HCT116 (cell line): ENCODE measurements at regions not wholly inside any gene's neighbourhood (a gene's known extent, or its start where the extent isn't known, plus 50 kb on each side); places are given as distances from the start of the nearest gene placed in this dataset.
A peak's percentile ranks its signal among the peaks of the same experiment; 100 is the strongest.

Source experiments
- ATAC-seq: fragments of 200-7000 bp; cut with Tn5 transposase; 2 replicates; pipeline ENCODE4 v1.9.1; 2020; ENCODE audit warnings: mild to moderate bottlenecking, moderate library complexity
- BruUV-seq: library from RNA; stranded (reverse); fragments of 400-500 nt; replicated peaks from 2 replicates; lab custom pipeline; 2021; lab: Mats Ljungman, UMichigan
- CTCF ChIA-PET: fragments of 300-600 bp; sonication (Branson Sonifier 250); formaldehyde crosslinking; loops from one replicate; lab custom pipeline; 2021; ENCODE audit warnings: antibody characterized with exemption; lab: Charles Lee
- POLR2A ChIA-PET: fragments of 300-600, 350-600 bp; sonication (Branson Sonifier 250); formaldehyde crosslinking; loops from one replicate; lab custom pipeline; 2021; ENCODE audit warnings: antibody characterized with exemption; lab: Charles Lee
- RAD21 ChIA-PET, 2 experiments: fragments of 300-600 bp; sonication (Branson Sonifier 250); formaldehyde crosslinking; loops; one replicate each; lab custom pipeline; 2023; ENCODE audit warnings: low total read pairs in 2 of 2; ENCODE audit not compliant: uncharacterized antibody in 2 of 2, unreplicated experiment in 2 of 2, low non-redundant PET in 1 of 2; lab: Charles Lee
- DNase-seq: peaks from one replicate; pipeline ENCODE4 v3.0.0-alpha.2; 2010; ENCODE audit warnings: low read depth, low spot score
- H2AFZ ChIP-seq: fragments of 200-600 bp; shearing (Covaris generic), sonication (generic); 2 replicates; pipeline ENCODE4 v1.6.1; 2017; ENCODE audit warnings: low read depth, mixed run types, mixed read lengths, antibody characterized with exemption, low read length; ENCODE audit not compliant: poor library complexity, severe bottlenecking
- H3K27ac ChIP-seq: 2 replicates; pipeline ENCODE4 v1.5.1; 2012; ENCODE audit warnings: low read depth, low read length
- H3K27me3 ChIP-seq: fragments of 200-600 bp; sonication (generic); 2 replicates; pipeline ENCODE4 v1.6.1; 2016; ENCODE audit warnings: mixed run types, low read length, mixed read lengths; ENCODE audit not compliant: insufficient read depth
- H3K36me3 ChIP-seq, 2 experiments: fragments of 200-500 bp in 1 of 2; fragments of 200-600 bp in 1 of 2; sonication (Bioruptor generic) in 1 of 2; sonication (generic) in 1 of 2; 2 replicates each; pipeline versions ENCODE4 v1.5.1 to v1.6.1; 2014 to 2016; ENCODE audit warnings: low read length in 2 of 2, inconsistent platforms in 1 of 2, mixed read lengths in 1 of 2, mixed run types in 1 of 2; ENCODE audit not compliant: insufficient read depth in 2 of 2, control insufficient read depth in 1 of 2
- H3K4me1 ChIP-seq, 2 experiments: fragments of 200-600 bp in 1 of 2; sonication (generic) in 1 of 2; 2 replicates each; pipeline versions ENCODE4 v1.5.1 to v1.6.1; 2012 to 2017; ENCODE audit warnings: low read length in 2 of 2, inconsistent platforms in 1 of 2, mild to moderate bottlenecking in 1 of 2, mixed read lengths in 1 of 2, mixed run types in 1 of 2, moderate library complexity in 1 of 2; ENCODE audit not compliant: insufficient read depth in 2 of 2, control insufficient read depth in 1 of 2
- H3K4me2 ChIP-seq: fragments of 200-600 bp; sonication (generic); 2 replicates; pipeline ENCODE4 v1.6.1; 2017; ENCODE audit warnings: mixed run types, low read length, mixed read lengths
- H3K4me3 ChIP-seq, 2 experiments: fragments of 200-600 bp in 1 of 2; sonication (generic) in 1 of 2; replicated peaks in 1 of 2; 2 replicates each; pipeline ENCODE4 v1.5.1; 2011 to 2016; ENCODE audit warnings: low read length in 2 of 2, control low read depth in 1 of 2, low read depth in 1 of 2, mild to moderate bottlenecking in 1 of 2, mixed read lengths in 1 of 2, mixed run types in 1 of 2
- H3K79me2 ChIP-seq: fragments of 200-600 bp; sonication (generic); 2 replicates; pipeline ENCODE4 v1.6.1; 2017; ENCODE audit warnings: mild to moderate bottlenecking, mixed run types, low read length, moderate library complexity, mixed read lengths; ENCODE audit not compliant: insufficient read depth
- H3K9ac ChIP-seq: fragments of 200-600 bp; sonication (generic); 2 replicates; pipeline ENCODE4 v1.6.1; 2016; ENCODE audit warnings: low read length, mixed read lengths
- H3K9me2 ChIP-seq: fragments of 200-600 bp; sonication (generic), shearing (Covaris generic); 2 replicates; pipeline ENCODE4 v1.6.1; 2017; ENCODE audit warnings: mixed run types, mild to moderate bottlenecking, moderate library complexity; ENCODE audit not compliant: insufficient read depth
- H3K9me3 ChIP-seq, 2 experiments: fragments of 200-500 bp in 1 of 2; fragments of 200-600 bp in 1 of 2; sonication (Bioruptor generic) in 1 of 2; sonication (generic) in 1 of 2; 2 replicates each; pipeline ENCODE4 v1.6.1; 2014 to 2017; ENCODE audit warnings: low read length in 2 of 2, mixed read lengths in 2 of 2, inconsistent platforms in 1 of 2, low read depth in 1 of 2, mild to moderate bottlenecking in 1 of 2, mixed run types in 1 of 2, moderate library complexity in 1 of 2; ENCODE audit not compliant: control insufficient read depth in 1 of 2, insufficient read depth in 1 of 2
- H4K20me1 ChIP-seq: fragments of 200-600 bp; sonication (generic), shearing (Covaris generic); 2 replicates; pipeline ENCODE4 v1.6.1; 2017; ENCODE audit warnings: mixed run types, mild to moderate bottlenecking, moderate library complexity; ENCODE audit not compliant: insufficient read depth
- CBX3 ChIP-seq: IDR thresholded peaks from 2 replicates; pipeline ENCODE4 v1.6.1; 2012; ENCODE audit warnings: low read depth
- EGR1 ChIP-seq: IDR thresholded peaks from 2 replicates; pipeline ENCODE4 v1.6.1; 2012; ENCODE audit warnings: low read depth
- EZH2phosphoT487 ChIP-seq: fragments of 200-600 bp; IDR thresholded peaks from 2 replicates; pipeline ENCODE4 v1.6.1; 2018; ENCODE audit warnings: antibody characterized with exemption, borderline replicate concordance
- POLR2A ChIP-seq: IDR thresholded peaks from 2 replicates; pipeline ENCODE4 v1.7.0; 2011; ENCODE audit warnings: borderline replicate concordance; ENCODE audit not compliant: insufficient read depth, insufficient read length; ENCODE audit errors: extremely low read depth
- POLR2AphosphoS5 ChIP-seq: IDR thresholded peaks from 2 replicates; pipeline ENCODE4 v1.6.1; 2011; ENCODE audit warnings: mild to moderate bottlenecking, low read depth, low read length, moderate library complexity
- TCF7L2 ChIP-seq: IDR thresholded peaks from 2 replicates; pipeline ENCODE4 v1.7.0; 2011; ENCODE audit warnings: borderline replicate concordance, inconsistent platforms; ENCODE audit not compliant: insufficient read depth, insufficient read length; ENCODE audit errors: extremely low read depth
- intact Hi-C: fragments of 100-400 bp; cut with micrococcal nuclease; formaldehyde crosslinking; loops from 2 replicates; pipeline ENCODE4 v1.10.0; 2022
- TF ChIP-seq, protein P1 (sequence below): IDR thresholded peaks from 2 replicates; pipeline ENCODE4 v1.6.1; 2011; ENCODE audit warnings: mild to moderate bottlenecking, low read length, moderate library complexity; ENCODE audit not compliant: insufficient replicate concordance; ENCODE audit errors: extremely low read depth

GRCh38 chr3:23735062-23735461 lies 70.7 kb upstream of the UBE2E1 start:
- no peaks in the 10 kb centered on the region for H3K79me2 ChIP-seq
- no peak overlapping the region for H3K4me3 ChIP-seq
- no peak overlapping the region for H3K9ac ChIP-seq
- intact Hi-C loops: no loop called here
- H4K20me1 ChIP-seq: no peaks in the 10 kb centered on the region
- no peaks in the 10 kb centered on the region for H3K9me2 ChIP-seq
- POLR2A ChIA-PET: no interaction called here
- no peaks in the 10 kb centered on the region for H3K27me3 ChIP-seq
- CTCF ChIA-PET: no interaction called here
- H2AFZ ChIP-seq: peak overlapping the region; percentile 70
- H3K36me3 ChIP-seq: no peaks in the 10 kb centered on the region
- H3K9me3 ChIP-seq: no peaks in the 10 kb centered on the region
- RAD21 ChIA-PET: no interaction called here
- no peak for DNase-seq
- no peak overlapping the region for H3K4me2 ChIP-seq
- no TSS peak for BruUV-seq
- no peak for ATAC-seq
- H3K4me1 ChIP-seq: peaks cover 32 to 67% of the 10 kb centered on the region in 2 experiments
- H3K27ac ChIP-seq: no peak overlapping the region
- TF ChIP-seq POLR2AphosphoS5 (no peak), EZH2phosphoT487 (no peak), POLR2A (no peak), TCF7L2 (no peak), EGR1 (no peak), CBX3 (no peak)
- TF ChIP-seq, protein P1, sequence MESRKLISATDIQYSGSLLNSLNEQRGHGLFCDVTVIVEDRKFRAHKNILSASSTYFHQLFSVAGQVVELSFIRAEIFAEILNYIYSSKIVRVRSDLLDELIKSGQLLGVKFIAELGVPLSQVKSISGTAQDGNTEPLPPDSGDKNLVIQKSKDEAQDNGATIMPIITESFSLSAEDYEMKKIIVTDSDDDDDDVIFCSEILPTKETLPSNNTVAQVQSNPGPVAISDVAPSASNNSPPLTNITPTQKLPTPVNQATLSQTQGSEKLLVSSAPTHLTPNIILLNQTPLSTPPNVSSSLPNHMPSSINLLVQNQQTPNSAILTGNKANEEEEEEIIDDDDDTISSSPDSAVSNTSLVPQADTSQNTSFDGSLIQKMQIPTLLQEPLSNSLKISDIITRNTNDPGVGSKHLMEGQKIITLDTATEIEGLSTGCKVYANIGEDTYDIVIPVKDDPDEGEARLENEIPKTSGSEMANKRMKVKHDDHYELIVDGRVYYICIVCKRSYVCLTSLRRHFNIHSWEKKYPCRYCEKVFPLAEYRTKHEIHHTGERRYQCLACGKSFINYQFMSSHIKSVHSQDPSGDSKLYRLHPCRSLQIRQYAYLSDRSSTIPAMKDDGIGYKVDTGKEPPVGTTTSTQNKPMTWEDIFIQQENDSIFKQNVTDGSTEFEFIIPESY: no peak
